GM21447 (cell line): ENCODE measurements at regions not wholly inside any gene's neighbourhood (a gene's known extent, or its start where the extent isn't known, plus 50 kb on each side); places are given as distances from the start of the nearest gene placed in this dataset.
"Not testable (repeated sequence)": the region's sequence is repeated elsewhere in the genome, so short reads cannot be mapped to it uniquely, and the experiment has no call there.

ENCODE experiments used
- ATAC-seq: cut with Tn5 transposase; IDR thresholded peaks from one replicate; pipeline ENCODE4 v1.9.1; 2021; ENCODE audit not compliant: unreplicated experiment

GRCh38 chr5:45893309-45893708 is 197.1 kb upstream of the HCN1 start:
- no peak for ATAC-seq

GRCh38 chr5:45890441-45891080 is 194.4 kb upstream of the HCN1 start:
- not testable (repeated sequence) for ATAC-seq

- ATAC-seq: no peak
These were observed 166.6 kb upstream of the HCN1 start for GRCh38 chr5:45862763-45863162.

- no peak for ATAC-seq
These were observed 151.7 kb upstream of the HCN1 start for GRCh38 chr5:45847877-45848276.

- ATAC-seq: no peak
These were observed 129.9 kb upstream of the HCN1 start for GRCh38 chr5:45826055-45826454.

- ATAC-seq: no peak
These were observed 104.2 kb upstream of the HCN1 start for GRCh38 chr5:45800331-45800730.

- ATAC-seq: no peak
These were observed 103.2 kb upstream of the HCN1 start for GRCh38 chr5:45799388-45799787.

- no peak for ATAC-seq
These were observed 100.9 kb upstream of the HCN1 start for GRCh38 chr5:45796959-45797553.

GRCh38 chr5:45795458-45795857 is 99.3 kb upstream of the HCN1 start:
- ATAC-seq: no peak

GRCh38 chr5:45793638-45794532 is 97.7 kb upstream of the HCN1 start:
- ATAC-seq: peak; percentile 78

GRCh38 chr5:45779874-45780671 is 83.9 kb upstream of the HCN1 start:
- no peak for ATAC-seq

- ATAC-seq: no peak
These were observed 78.3 kb upstream of the HCN1 start for GRCh38 chr5:45774528-45774927.

- ATAC-seq: no peak
These were observed 76.2 kb upstream of the HCN1 start for GRCh38 chr5:45772402-45772801.

- no peak for ATAC-seq
These were observed 69.4 kb upstream of the HCN1 start for GRCh38 chr5:45765561-45765960.

- no peak for ATAC-seq
These were observed 54.4 kb upstream of the HCN1 start for GRCh38 chr5:45750574-45750973.

- ATAC-seq: not testable (repeated sequence)
These were observed 52.3 kb upstream of the HCN1 start for GRCh38 chr5:45748511-45748910.
